Activated CD4-positive, alpha-beta T cell treated with anti-CD3 and anti-CD28 coated beads for 48 hours (primary cell): ENCODE measurements at regions not wholly inside any gene's neighbourhood (a gene's known extent, or its start where the extent isn't known, plus 50 kb on each side); places are given as distances from the start of the nearest gene placed in this dataset.
"Not testable (repeated sequence)": the region's sequence is repeated elsewhere in the genome, so short reads cannot be mapped to it uniquely, and the experiment has no call there.

Experiments used
- DNase-seq: peaks from one replicate; pipeline ENCODE4 v3.0.0-alpha.2; 2020

- DNase-seq: no peak
Observed at GRCh38 chr6:139525415-139525814, 151.0 kb upstream of the CITED2 start.

- DNase-seq: no peak
Observed at GRCh38 chr6:139523986-139524385, 149.5 kb upstream of the CITED2 start.

DNA sequence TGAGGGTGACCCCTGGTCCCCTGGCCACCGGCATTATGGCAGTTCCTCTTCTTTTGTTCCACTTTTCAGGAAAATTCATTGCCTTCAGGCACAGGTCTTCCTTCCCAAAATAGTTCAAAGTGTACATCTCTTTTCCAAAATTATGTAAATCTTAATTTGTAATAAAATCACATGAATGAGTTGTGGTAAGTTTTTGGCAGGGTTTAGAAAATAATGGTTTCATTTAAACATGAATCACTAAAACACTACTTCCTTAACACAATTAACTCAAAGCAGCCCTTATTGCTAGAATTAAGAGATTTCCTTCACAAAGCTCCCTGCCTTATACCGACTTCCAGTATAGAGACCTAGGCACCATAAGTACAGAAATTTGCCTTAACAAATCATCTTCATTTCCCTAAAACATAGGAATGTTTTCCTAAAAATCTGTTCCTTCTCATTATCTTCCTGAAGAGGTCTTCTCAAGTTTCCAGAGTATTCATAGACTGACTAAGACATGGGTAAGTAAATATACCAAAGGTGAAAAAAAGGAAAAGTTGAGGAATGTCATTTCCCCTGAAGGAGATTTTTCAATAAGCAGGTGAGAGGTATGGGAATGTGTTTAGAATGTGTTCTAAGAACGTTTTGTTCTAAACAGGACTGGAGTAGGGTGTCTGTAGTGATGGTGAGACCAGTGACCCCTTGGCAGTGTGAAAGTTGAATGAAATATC lies 148.2 kb upstream of the CITED2 start:
- no peak for DNase-seq

- DNase-seq: no peak
Observed at GRCh38 chr6:139521338-139521737, 146.9 kb upstream of the CITED2 start.

- DNase-seq: no peak
Observed at GRCh38 chr6:139520321-139520768, 145.9 kb upstream of the CITED2 start.

DNA sequence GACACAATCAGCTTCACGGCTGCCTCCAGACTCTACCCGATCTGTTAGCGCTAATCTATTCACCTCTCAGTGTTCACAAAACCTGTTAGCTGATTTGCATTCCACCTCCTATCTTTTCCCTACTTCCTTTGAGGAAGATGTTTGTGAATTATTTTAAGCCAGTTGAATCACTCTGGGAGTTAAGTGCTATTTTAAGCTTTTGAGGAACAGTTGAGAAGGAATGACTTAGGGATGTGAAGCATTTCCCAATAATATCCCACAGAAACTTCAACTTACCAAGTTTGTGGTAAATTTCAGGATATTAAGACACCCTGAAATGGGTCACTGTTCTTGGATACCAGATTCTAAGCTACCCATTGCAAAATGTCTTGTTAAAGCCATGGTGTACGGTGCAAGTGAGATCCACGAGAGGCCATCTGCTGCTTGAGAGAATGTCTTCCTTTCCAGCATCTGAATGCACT lies 145.2 kb upstream of the CITED2 start:
- DNase-seq: no peak

- no peak for DNase-seq
Observed at GRCh38 chr6:139519097-139519496, 144.6 kb upstream of the CITED2 start.

DNA sequence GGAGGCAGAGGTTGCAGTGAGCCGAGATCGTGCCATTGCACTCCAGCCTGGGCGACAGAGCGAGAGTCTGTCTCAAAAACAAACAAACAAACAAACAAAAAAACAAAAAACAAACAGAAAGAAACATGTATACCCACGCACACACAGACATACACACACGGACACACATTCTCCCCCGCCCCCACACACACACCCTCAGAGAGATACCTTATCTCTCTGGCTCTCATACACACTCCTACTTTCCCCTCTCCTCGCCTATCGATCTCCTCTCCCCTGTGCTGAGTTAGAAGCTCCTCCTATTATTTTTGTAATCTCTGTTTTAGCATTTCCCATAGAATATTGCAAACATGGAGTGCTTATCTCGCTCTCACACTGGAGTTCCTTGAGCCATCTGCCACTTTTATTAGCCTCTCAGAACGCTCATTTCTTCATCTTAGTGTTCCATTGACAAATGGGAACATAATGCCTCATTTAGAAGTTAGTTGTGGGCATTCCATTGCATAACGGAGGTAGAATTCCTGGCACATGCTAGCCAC lies 144.2 kb upstream of the CITED2 start:
- no peak for DNase-seq

- DNase-seq: not testable (repeated sequence)
Observed at GRCh38 chr6:139517998-139518555, 143.6 kb upstream of the CITED2 start.

DNA sequence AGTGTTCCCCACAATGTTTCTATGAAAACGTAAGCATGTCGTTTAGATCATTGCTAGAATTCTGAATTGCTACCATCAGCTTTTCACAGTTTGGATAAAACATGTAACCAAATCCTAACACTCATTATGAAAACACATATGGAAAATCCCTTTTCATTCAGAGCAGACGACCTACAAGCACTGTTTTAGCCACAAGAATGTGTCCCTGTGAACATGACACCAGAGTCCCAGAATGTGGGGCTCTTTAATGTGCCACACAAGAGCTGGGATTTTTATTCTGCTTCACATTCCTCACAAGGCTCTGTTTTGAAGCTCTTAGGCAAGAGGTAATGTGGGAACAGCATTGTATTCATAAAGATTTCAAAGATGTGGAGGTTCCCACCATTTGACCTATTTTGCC lies 141.1 kb upstream of the CITED2 start:
- no peak for DNase-seq

- no peak for DNase-seq
Observed at GRCh38 chr6:139514819-139515218, 140.4 kb upstream of the CITED2 start.

- no peak for DNase-seq
Observed at GRCh38 chr6:139510040-139510790, 135.8 kb upstream of the CITED2 start.

GRCh38 chr6:139509167-139509566 lies 134.7 kb upstream of the CITED2 start:
- DNase-seq: no peak

DNA sequence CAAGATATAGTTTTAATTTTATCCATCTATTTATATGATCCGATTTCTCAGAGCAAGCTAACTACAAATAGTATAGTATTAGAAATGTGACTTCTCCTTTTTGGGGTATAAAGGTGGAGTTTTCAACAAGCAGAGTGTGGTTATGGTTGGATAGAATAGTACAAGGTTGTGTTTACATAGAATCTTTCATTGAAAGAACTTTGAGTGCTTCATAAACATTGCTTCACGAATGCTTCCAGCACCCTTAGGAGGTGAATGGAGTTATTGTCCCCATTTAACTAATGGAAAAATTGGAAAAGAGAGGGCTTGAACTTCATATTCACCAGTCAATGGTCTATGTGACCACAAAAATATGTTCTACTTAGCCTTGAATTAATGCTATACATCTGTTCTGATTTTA lies 134.1 kb upstream of the CITED2 start:
- no peak for DNase-seq

- no peak for DNase-seq
Observed at GRCh38 chr6:139508023-139508422, 133.6 kb upstream of the CITED2 start.

DNA sequence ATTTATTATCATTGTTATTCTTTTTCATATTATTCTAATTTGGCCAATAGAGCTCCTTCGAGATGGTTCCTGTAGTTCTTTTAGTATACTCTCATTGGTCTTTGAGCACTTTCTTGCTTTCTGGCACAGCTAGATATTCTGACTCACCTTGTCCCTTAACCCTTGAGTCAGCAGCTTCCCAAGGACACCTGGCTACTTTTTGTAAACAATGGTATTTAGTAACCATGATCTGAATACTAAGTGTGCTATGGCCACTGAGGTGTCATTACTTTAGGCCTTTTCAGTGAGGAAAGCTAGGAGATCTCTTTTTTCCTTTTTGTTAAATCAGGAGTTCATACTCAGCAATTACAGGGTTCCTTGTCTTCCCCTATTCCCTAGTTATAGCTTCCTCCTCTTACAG lies 126.5 kb upstream of the CITED2 start:
- no peak for DNase-seq

- DNase-seq: no peak
Observed at GRCh38 chr6:139498715-139499114, 124.3 kb upstream of the CITED2 start.

GRCh38 chr6:139497345-139497961 lies 123.0 kb upstream of the CITED2 start:
- no peak for DNase-seq

- no peak for DNase-seq
Observed at GRCh38 chr6:139496654-139497344, 122.4 kb upstream of the CITED2 start.

DNA sequence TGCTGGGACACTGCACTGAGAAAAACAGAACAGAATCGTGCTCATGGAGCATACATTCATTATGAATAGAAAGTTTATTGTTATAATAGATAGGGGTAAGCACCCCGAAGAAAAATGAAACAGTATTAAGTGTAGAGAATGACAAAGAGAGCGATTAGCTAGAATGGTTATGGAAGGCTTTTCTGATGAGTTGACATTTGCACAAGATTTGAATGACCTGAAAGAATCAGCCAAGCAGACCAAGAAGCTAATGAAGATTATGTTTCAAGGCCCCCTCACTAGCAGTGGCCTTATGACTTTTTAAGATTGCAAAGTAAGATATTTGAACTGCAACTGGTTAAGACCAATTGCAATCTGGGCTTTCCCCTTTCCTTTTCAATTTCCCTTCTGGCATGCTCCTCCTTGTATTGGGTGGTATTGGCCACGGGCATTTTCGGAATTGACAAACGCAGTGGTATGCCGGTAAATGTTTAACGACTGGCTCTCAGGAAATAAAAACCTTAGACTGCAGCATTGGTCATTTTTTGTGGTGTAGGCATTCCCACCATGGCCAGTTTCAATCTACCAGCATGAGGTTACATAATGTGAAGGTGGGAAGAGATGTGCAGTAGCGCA lies 120.0 kb upstream of the CITED2 start:
- DNase-seq: no peak

- peak; percentile 6 for DNase-seq
Observed at GRCh38 chr6:139490482-139490881, 116.0 kb upstream of the CITED2 start.

DNA sequence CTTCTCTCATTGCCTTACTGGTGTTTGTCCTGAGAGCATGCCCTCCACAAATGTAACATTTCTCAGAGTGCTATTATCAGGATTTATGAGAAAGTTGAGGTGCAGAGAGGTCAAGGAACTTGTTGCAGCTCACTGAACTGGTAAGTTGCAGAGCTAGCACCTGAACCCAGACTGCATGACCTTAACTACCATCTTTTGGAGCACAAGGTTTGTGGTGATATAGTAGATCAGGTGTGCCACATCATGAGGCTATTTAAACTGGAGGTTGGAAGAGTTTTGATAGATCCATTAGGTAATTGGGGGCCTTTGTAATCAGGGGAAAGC lies 112.0 kb upstream of the CITED2 start:
- no peak for DNase-seq
